SH-SY5Y (cell line): ENCODE measurements at regions not wholly inside any gene's neighbourhood (a gene's known extent, or its start where the extent isn't known, plus 50 kb on each side); places are given as distances from the start of the nearest gene placed in this dataset.

Experiments
- GATA2 ChIP-seq: IDR thresholded peaks from 2 replicates; pipeline ENCODE4 v1.6.1; 2011; ENCODE audit warnings: mild to moderate bottlenecking, low read depth, low read length
- GATA3 ChIP-seq: IDR thresholded peaks from 2 replicates; pipeline ENCODE4 v1.6.1; 2011; ENCODE audit warnings: low read depth, mild to moderate bottlenecking, low read length, moderate library complexity

GRCh38 chr12:42990387-42990786 lies 400.8 kb upstream of the PRICKLE1 start:
- TF ChIP-seq GATA3 (no peak), GATA2 (no peak)

GRCh38 chr12:42987216-42987650 lies 397.7 kb upstream of the PRICKLE1 start:
- TF ChIP-seq GATA3: no peak
- TF ChIP-seq GATA2: peak; percentile 24

GRCh38 chr12:42985506-42985905 lies 396.0 kb upstream of the PRICKLE1 start:
- TF ChIP-seq GATA3: no peak
- no peak for TF ChIP-seq GATA2

- no peak for TF ChIP-seq GATA3
- TF ChIP-seq GATA2: no peak
These were observed 393.3 kb upstream of the PRICKLE1 start for GRCh38 chr12:42982828-42983227.

GRCh38 chr12:42981379-42981778 lies 391.8 kb upstream of the PRICKLE1 start:
- TF ChIP-seq GATA3 (no peak), GATA2 (no peak)

- TF ChIP-seq GATA3: no peak
- TF ChIP-seq GATA2: no peak
These were observed 390.9 kb upstream of the PRICKLE1 start for GRCh38 chr12:42980441-42980840.

GRCh38 chr12:42979746-42980145 lies 390.2 kb upstream of the PRICKLE1 start:
- no peak for TF ChIP-seq GATA3
- TF ChIP-seq GATA2: no peak

- TF ChIP-seq GATA2 (0 out of 2 replicates have a peak, but pooled peaks have one; percentile 22), GATA3 (peak; percentile 67)
These were observed 389.2 kb upstream of the PRICKLE1 start for GRCh38 chr12:42978708-42979107.

- TF ChIP-seq GATA3: no peak
- TF ChIP-seq GATA2: no peak
These were observed 388.1 kb upstream of the PRICKLE1 start for GRCh38 chr12:42977451-42978230.

- TF ChIP-seq GATA3 (no peak), GATA2 (no peak)
These were observed 387.1 kb upstream of the PRICKLE1 start for GRCh38 chr12:42976620-42977019.

- no peak for TF ChIP-seq GATA3
- TF ChIP-seq GATA2: no peak
These were observed 386.6 kb upstream of the PRICKLE1 start for GRCh38 chr12:42976122-42976521.

- TF ChIP-seq GATA3 (no peak), GATA2 (no peak)
These were observed 379.8 kb upstream of the PRICKLE1 start for GRCh38 chr12:42969355-42969754.

GRCh38 chr12:42968426-42968825 lies 378.9 kb upstream of the PRICKLE1 start:
- TF ChIP-seq GATA3 (no peak), GATA2 (no peak)

- TF ChIP-seq GATA2 (no peak), GATA3 (peak; percentile 82)
These were observed 378.3 kb upstream of the PRICKLE1 start for GRCh38 chr12:42967850-42968249.

- no peak for TF ChIP-seq GATA3
- TF ChIP-seq GATA2: no peak
These were observed 374.4 kb upstream of the PRICKLE1 start for GRCh38 chr12:42963988-42964387.

- TF ChIP-seq GATA2: peak; percentile 93
- TF ChIP-seq GATA3: peak; percentile 100
These were observed 372.8 kb upstream of the PRICKLE1 start for GRCh38 chr12:42962384-42962783.

GRCh38 chr12:42961395-42961794 lies 371.8 kb upstream of the PRICKLE1 start:
- TF ChIP-seq GATA3 (no peak), GATA2 (no peak)

GRCh38 chr12:42960087-42960527 lies 370.6 kb upstream of the PRICKLE1 start:
- TF ChIP-seq GATA3: no peak
- no peak for TF ChIP-seq GATA2
